Mesenchymal stem cell (in vitro differentiated cells and primary cell): ENCODE measurements at regions not wholly inside any gene's neighbourhood (a gene's known extent, or its start where the extent isn't known, plus 50 kb on each side); places are given as distances from the start of the nearest gene placed in this dataset.

Experiments used
- DNase-seq: peaks from one replicate; pipeline ENCODE4 v3.0.0-alpha.2; 2013
- H2AFZ ChIP-seq: one replicate; pipeline ENCODE4 v1.6.1; 2013; ENCODE audit warnings: low read depth, mild to moderate bottlenecking, control low read depth, inconsistent platforms, low read length, moderate library complexity
- H2AK5ac ChIP-seq: 2 replicates; pipeline ENCODE4 v1.6.1; 2013; ENCODE audit warnings: low read length, moderate library complexity, mild to moderate bottlenecking, inconsistent platforms; ENCODE audit not compliant: severe bottlenecking
- H2BK120ac ChIP-seq: one replicate; pipeline ENCODE4 v1.6.1; 2013; ENCODE audit warnings: low read depth, mild to moderate bottlenecking, inconsistent platforms, low read length, moderate library complexity
- H2BK12ac ChIP-seq, 2 experiments: one replicate each; pipeline ENCODE4 v1.6.1; 2013; ENCODE audit warnings: inconsistent platforms in 2 of 2, low read length in 2 of 2, mild to moderate bottlenecking in 2 of 2, moderate library complexity in 2 of 2, control low read depth in 1 of 2
- H2BK15ac ChIP-seq: one replicate; pipeline ENCODE4 v1.6.1; 2013; ENCODE audit warnings: mild to moderate bottlenecking, low read depth, inconsistent platforms; ENCODE audit not compliant: poor library complexity, severe bottlenecking
- H2BK5ac ChIP-seq: 2 replicates; pipeline ENCODE4 v1.6.1; 2013; ENCODE audit warnings: low read depth, mild to moderate bottlenecking, low read length, control low read depth, inconsistent platforms; ENCODE audit not compliant: poor library complexity, severe bottlenecking
- H3K14ac ChIP-seq, 2 experiments: one replicate each; pipeline ENCODE4 v1.6.1; 2013; ENCODE audit warnings: inconsistent platforms in 2 of 2, low read length in 2 of 2, control low read depth in 1 of 2, mild to moderate bottlenecking in 1 of 2, moderate library complexity in 1 of 2
- H3K18ac ChIP-seq, 2 experiments: one replicate each; pipeline ENCODE4 v1.6.1; 2013; ENCODE audit warnings: inconsistent platforms in 2 of 2, low read length in 2 of 2, control low read depth in 1 of 2, low read depth in 1 of 2, mild to moderate bottlenecking in 1 of 2
- H3K23ac ChIP-seq, 2 experiments: one replicate each; pipeline ENCODE4 v1.6.1; 2013; ENCODE audit warnings: inconsistent platforms in 2 of 2, low read length in 2 of 2, mild to moderate bottlenecking in 2 of 2, moderate library complexity in 2 of 2, control low read depth in 1 of 2
- H3K27ac ChIP-seq: 2 replicates; pipeline ENCODE4 v1.5.1; 2013; ENCODE audit warnings: mild to moderate bottlenecking, moderate library complexity, low read length, control low read depth, inconsistent platforms; ENCODE audit not compliant: poor library complexity, severe bottlenecking
- H3K27me3 ChIP-seq, 2 experiments: 2 replicates each; pipeline versions ENCODE4 v1.6.1 to v1.7.0; 2013; ENCODE audit warnings: low read length in 2 of 2, mild to moderate bottlenecking in 2 of 2, moderate library complexity in 2 of 2, control low read depth in 1 of 2, inconsistent platforms in 1 of 2; ENCODE audit not compliant: control insufficient read depth in 1 of 2, insufficient read depth in 1 of 2
- H3K36me3 ChIP-seq, 2 experiments: 2 replicates each; pipeline versions ENCODE4 v1.6.1 to v1.7.0; 2013; ENCODE audit warnings: low read length in 2 of 2, control low read depth in 1 of 2, inconsistent platforms in 1 of 2, low read depth in 1 of 2, mild to moderate bottlenecking in 1 of 2; ENCODE audit not compliant: insufficient read depth in 2 of 2, control insufficient read depth in 1 of 2
- H3K4ac ChIP-seq, 2 experiments: one replicate each; pipeline ENCODE4 v1.6.1; 2013; ENCODE audit warnings: inconsistent platforms in 2 of 2, low read length in 2 of 2, mild to moderate bottlenecking in 2 of 2, moderate library complexity in 2 of 2, control low read depth in 1 of 2, low read depth in 1 of 2
- H3K4me1 ChIP-seq: 2 replicates; pipeline ENCODE4 v1.6.1; 2013; ENCODE audit warnings: low read depth, low read length, control low read depth; ENCODE audit not compliant: control insufficient read depth, insufficient read depth
- H3K4me2 ChIP-seq: 2 replicates; pipeline ENCODE4 v1.6.1; 2013; ENCODE audit warnings: low read length, mild to moderate bottlenecking, inconsistent platforms; ENCODE audit not compliant: poor library complexity, severe bottlenecking
- H3K4me3 ChIP-seq, 2 experiments: 2 replicates each; pipeline versions ENCODE4 v1.5.1 to v1.7.0; 2013; ENCODE audit warnings: low read length in 2 of 2, mild to moderate bottlenecking in 2 of 2, control low read depth in 1 of 2, low read depth in 1 of 2; ENCODE audit not compliant: insufficient read depth in 1 of 2
- H3K79me1 ChIP-seq: replicated peaks from 2 replicates; pipeline ENCODE4 v1.6.1; 2013; ENCODE audit warnings: mild to moderate bottlenecking, control low read depth, low read length, inconsistent platforms; ENCODE audit not compliant: poor library complexity, severe bottlenecking
- H3K9ac ChIP-seq: 2 replicates; pipeline ENCODE4 v1.7.0; 2013; ENCODE audit warnings: mild to moderate bottlenecking, low read length, moderate library complexity
- H3K9me3 ChIP-seq: 2 replicates; pipeline ENCODE4 v1.7.0; 2013; ENCODE audit warnings: mild to moderate bottlenecking, low read length; ENCODE audit not compliant: control insufficient read depth
- H4K8ac ChIP-seq: one replicate; pipeline ENCODE4 v1.6.1; 2013; ENCODE audit warnings: inconsistent platforms, mild to moderate bottlenecking, low read length, moderate library complexity
- H4K91ac ChIP-seq: one replicate; pipeline ENCODE4 v1.6.1; 2013; ENCODE audit warnings: mild to moderate bottlenecking, low read length, inconsistent platforms
- WGBS: methylation state at CpG from one replicate; pipeline ENCODE4 v1.1.7; 2013; ENCODE audit warnings: mixed read lengths; 5-methylcytosine and 5-hydroxymethylcytosine counted together

- H2BK12ac ChIP-seq, result no peak overlapping the region
- H4K8ac ChIP-seq, result no peak overlapping the region
- H2AFZ ChIP-seq, result no peak overlapping the region
- DNase-seq, result no peak
- H3K9me3 ChIP-seq, result no peaks in the 10 kb centered on the region
- no peak overlapping the region for H2AK5ac ChIP-seq
- no peak overlapping the region for H4K91ac ChIP-seq
- no peak overlapping the region for H2BK5ac ChIP-seq
- no peak overlapping the region for H3K4me2 ChIP-seq
- H3K9ac ChIP-seq, result no peak overlapping the region
- H3K79me1 ChIP-seq, result no peaks in the 10 kb centered on the region
- peaks cover 12% of the 10 kb centered on the region for H3K4me1 ChIP-seq
- H3K18ac ChIP-seq, result no peak overlapping the region
- WGBS, result 86% methylated on average over 4 of the region's 5 CpGs
- H3K4ac ChIP-seq, result no peak overlapping the region
- no peak overlapping the region for H3K27ac ChIP-seq
- H3K4me3 ChIP-seq, result no peak overlapping the region
- H3K27me3 ChIP-seq, result peaks cover 8 to 44% of the 10 kb centered on the region in 2 experiments
- no peak overlapping the region for H3K23ac ChIP-seq
- no peak overlapping the region for H2BK120ac ChIP-seq
- H3K36me3 ChIP-seq, result peaks cover 0 to 8% of the 10 kb centered on the region in 2 experiments
- H2BK15ac ChIP-seq, result no peak overlapping the region
- no peak overlapping the region for H3K14ac ChIP-seq
Measured at GRCh38 chr11:70663815-70664214, 265.5 kb downstream of the CTTN start.

- WGBS, result 95% methylated on average over 8 of the region's 8 CpGs
Measured at GRCh38 chr11:70666311-70666710, 268.0 kb downstream of the CTTN start.

GRCh38 chr11:70667767-70668166 lies 269.4 kb downstream of the CTTN start:
- no peaks in the 10 kb centered on the region for H3K79me1 ChIP-seq
- no peak overlapping the region for H2BK12ac ChIP-seq
- no peak overlapping the region for H3K4ac ChIP-seq
- DNase-seq, result no peak
- no peak overlapping the region for H3K4me3 ChIP-seq
- H2BK15ac ChIP-seq, result no peak overlapping the region
- peaks cover 0 to 5% of the 10 kb centered on the region in 2 experiments for H3K36me3 ChIP-seq
- H3K9ac ChIP-seq, result no peak overlapping the region
- no peak overlapping the region for H2AFZ ChIP-seq
- H2BK5ac ChIP-seq, result no peak overlapping the region
- H4K8ac ChIP-seq, result no peak overlapping the region
- H3K18ac ChIP-seq, result no peak overlapping the region
- H2AK5ac ChIP-seq, result no peak overlapping the region
- no peak overlapping the region for H3K4me2 ChIP-seq
- WGBS, result 75% methylated on average over 2 of the region's 4 CpGs
- no peak overlapping the region for H2BK120ac ChIP-seq
- H4K91ac ChIP-seq, result no peak overlapping the region
- no peak overlapping the region for H3K23ac ChIP-seq
- peaks cover 2% of the 10 kb centered on the region for H3K4me1 ChIP-seq
- H3K14ac ChIP-seq, result no peak overlapping the region
- peaks cover 23 to 25% of the 10 kb centered on the region in 2 experiments for H3K27me3 ChIP-seq
- H3K9me3 ChIP-seq, result no peaks in the 10 kb centered on the region
- H3K27ac ChIP-seq, result no peak overlapping the region

More at GRCh38 chr11:70666311-70666710, 268.0 kb downstream of the CTTN start:
- no peak overlapping the region for H2BK120ac ChIP-seq
- H3K9me3 ChIP-seq, result no peaks in the 10 kb centered on the region
- no peak overlapping the region for H3K14ac ChIP-seq
- H3K4me3 ChIP-seq, result no peak overlapping the region
- no peak overlapping the region for H2BK12ac ChIP-seq
- H3K18ac ChIP-seq, result no peak overlapping the region
- H4K91ac ChIP-seq, result no peak overlapping the region
- no peak overlapping the region for H3K4ac ChIP-seq
- H3K9ac ChIP-seq, result no peak overlapping the region
- H3K4me1 ChIP-seq, result peaks cover 12% of the 10 kb centered on the region
- H3K4me2 ChIP-seq, result no peak overlapping the region
- no peak overlapping the region for H2BK5ac ChIP-seq
- H2AK5ac ChIP-seq, result no peak overlapping the region
- peaks cover 0 to 5% of the 10 kb centered on the region in 2 experiments for H3K36me3 ChIP-seq
- no peak overlapping the region for H3K27ac ChIP-seq
- H4K8ac ChIP-seq, result no peak overlapping the region
- no peaks in the 10 kb centered on the region for H3K79me1 ChIP-seq
- no peak for DNase-seq
- H3K27me3 ChIP-seq, result peaks cover 20 to 33% of the 10 kb centered on the region in 2 experiments
- H2AFZ ChIP-seq, result no peak overlapping the region
- H2BK15ac ChIP-seq, result no peak overlapping the region
- no peak overlapping the region for H3K23ac ChIP-seq

- Histone ChIP-seq H3K27ac (no peak overlapping the region), H2BK5ac (no peak overlapping the region), H3K9me3 (no peaks in the 10 kb centered on the region), H2AFZ (no peak overlapping the region), H4K91ac (no peak overlapping the region), H3K4me2 (no peak overlapping the region), H3K23ac (no peak overlapping the region), H3K4me3 (no peak overlapping the region), H3K18ac (no peak overlapping the region), H2BK12ac (no peak overlapping the region), H4K8ac (no peak overlapping the region), H3K9ac (no peak overlapping the region), H3K4me1 (no peaks in the 10 kb centered on the region), H3K79me1 (no peaks in the 10 kb centered on the region), H2BK15ac (no peak overlapping the region), H3K36me3 (peaks cover 0 to 5% of the 10 kb centered on the region in 2 experiments), H3K14ac (no peak overlapping the region), H2BK120ac (no peak overlapping the region), H2AK5ac (no peak overlapping the region), H3K4ac (no peak overlapping the region), H3K27me3 (peaks cover 17 to 23% of the 10 kb centered on the region in 2 experiments)
- WGBS, result 88% methylated on average over 23 of the region's 23 CpGs
- no peak for DNase-seq
Measured at GRCh38 chr11:70668204-70669202, 270.2 kb downstream of the CTTN start.
